Smooth muscle cell of the brain vasculature (primary cell): ENCODE measurements at regions not wholly inside any gene's neighbourhood (a gene's known extent, or its start where the extent isn't known, plus 50 kb on each side); places are given as distances from the start of the nearest gene placed in this dataset.
"Not testable (repeated sequence)": the region's sequence is repeated elsewhere in the genome, so short reads cannot be mapped to it uniquely, and the experiment has no call there.

Experiments used
- DNase-seq: peaks from one replicate; pipeline ENCODE4 v3.0.0-alpha.2; 2012; ENCODE audit warnings: low read depth, low spot score

DNA sequence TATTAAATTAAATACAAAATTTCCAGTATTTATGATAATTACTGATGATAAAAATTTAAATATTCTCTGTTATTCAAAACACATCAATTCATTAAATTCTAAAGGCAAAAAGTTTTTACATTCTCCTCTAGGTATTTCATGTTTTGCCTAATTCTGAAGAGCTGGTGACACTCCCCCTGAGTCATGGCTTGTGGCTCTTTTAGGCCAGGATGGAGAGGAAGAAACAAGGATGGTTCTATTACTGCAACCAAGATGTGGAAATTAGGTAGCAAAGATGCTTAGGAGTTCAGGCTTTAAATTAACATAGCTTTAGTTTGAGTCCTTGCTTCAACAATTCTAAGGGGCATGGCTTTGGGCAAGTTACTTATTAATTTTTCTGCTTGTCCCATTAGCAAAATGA lies 1295.8 kb downstream of the EFNA5 start:
- no peak for DNase-seq

DNA sequence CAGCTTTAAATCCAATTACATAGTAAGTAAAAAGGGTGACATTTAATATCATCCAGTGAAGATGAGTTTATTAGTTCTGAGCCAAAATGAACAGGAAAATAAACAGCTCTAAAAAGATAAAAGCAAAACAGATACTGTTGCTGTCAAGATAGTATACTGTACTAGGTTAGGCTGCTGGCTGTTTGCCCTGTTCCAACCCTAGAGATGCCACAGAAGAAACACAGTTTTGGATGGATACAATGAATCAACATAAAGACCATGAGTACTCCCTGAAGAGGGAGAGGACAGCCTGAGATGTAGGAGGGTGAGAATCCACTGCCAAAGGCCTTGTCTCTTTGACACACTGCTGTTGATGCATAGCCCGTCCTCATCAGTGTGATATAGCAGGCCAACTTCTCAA lies 1302.7 kb downstream of the EFNA5 start:
- DNase-seq = no peak

DNA sequence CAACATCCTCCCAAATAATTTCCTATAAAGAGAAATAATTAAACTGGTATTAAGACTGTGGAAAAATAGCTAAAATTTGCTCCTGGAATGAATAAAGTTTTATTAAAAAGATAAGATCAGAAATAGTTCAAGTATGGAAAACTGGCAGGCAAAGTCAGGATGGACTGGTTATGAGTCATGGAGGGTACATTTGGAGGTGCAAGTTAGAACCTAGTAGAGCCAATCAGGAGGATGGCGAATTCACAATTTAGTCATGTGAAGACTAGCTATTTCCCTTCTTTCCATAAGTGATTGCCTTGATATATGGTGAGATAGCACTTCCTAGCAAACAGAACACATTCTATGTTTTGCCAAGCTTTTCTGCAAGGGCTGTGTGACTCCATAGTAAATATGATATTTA lies 1303.5 kb downstream of the EFNA5 start:
- DNase-seq = no peak

DNA sequence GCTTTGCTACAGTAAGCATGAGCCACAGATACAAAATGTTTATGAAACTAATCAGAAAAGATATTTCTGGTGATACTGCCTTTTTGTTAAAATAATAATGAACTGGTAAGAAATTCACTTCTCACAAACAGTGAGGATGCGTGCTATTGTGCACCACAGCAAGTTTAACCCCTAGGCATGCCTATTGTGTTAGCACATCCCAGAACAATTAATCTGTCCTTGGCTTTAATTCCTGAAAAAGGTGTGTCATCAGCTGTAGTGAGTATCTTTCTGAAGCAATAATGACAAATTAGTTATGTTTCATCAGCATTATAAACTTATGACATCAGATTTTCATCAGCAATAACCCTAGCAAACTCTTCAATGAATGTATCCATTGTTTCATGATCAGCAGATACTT lies 1307.2 kb downstream of the EFNA5 start:
- DNase-seq = no peak

DNA sequence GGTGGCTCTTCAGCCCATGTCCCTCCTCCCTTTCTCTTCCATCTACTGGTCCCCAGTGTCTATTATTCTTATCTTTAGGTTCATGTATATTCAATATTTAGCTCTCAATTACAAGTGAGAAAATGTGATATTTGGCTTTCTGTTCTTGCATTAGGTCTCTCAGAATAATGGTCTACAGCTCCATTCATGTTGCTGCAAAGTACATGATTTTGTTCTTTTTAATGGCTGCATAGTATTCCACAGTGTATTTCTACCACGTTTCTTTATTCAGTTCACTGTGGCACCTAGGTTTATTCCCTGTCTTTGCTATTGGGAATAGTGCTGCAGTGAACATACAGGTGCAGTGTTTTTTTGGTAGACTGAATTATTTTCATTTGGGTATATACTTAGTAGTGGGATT lies 1308.8 kb downstream of the EFNA5 start:
- no peak for DNase-seq

DNA sequence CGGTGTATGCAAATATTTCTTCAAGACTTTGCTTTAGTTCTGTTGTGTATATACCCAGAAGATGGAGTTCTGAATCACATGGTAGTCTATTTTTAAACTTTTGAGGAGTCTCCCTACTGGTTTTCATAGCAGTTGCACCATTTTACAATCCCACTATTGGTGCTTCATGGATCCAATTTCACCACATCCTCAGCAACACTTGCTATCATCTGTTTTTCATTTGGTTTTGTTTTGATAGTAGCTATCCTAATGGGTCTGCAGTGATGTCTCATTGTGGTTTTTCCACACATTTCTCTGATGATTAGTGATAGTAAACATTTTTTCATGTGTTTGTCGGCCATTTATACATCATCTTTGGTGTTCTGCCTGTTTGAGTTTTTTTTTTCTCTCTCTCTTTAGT lies 1339.3 kb downstream of the EFNA5 start:
- peak; percentile 66 for DNase-seq

DNA sequence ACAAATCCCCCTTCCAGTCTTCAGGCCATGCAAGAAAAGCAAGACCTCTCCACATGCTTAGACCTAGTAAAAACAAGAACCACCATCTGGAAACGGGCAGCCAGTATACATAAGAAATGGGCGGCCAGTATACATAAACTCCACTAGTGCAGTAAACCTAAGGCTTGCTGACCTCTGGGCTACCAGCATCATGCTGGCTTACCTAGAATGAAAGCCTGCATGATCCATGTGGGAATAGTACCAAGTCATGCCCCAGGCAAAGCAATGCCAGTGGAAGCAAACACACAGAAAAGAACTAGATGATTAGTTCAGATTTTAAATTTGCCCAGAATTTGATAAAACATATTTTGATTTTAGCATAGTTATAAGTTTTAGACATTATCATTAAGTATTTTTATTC lies 1346.4 kb downstream of the EFNA5 start:
- DNase-seq = no peak

DNA sequence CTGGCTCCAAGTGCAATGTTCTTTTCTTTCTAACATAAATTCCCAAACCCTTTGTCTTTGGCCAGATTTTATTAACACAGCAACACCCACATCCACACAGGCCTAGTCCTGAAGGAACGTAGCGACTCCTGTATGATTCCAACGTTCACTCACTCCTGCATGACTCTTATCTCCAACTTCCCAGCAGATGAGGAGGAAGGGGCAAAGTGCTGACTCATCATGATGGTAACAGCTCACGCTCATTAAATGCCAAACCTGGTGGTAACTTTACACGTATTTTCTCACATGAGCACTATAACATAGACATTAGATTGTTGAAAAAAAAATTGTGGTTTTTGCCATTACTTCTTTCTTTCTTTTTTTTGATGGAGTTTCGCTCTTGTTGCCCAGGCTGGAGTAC lies 1349.5 kb downstream of the EFNA5 start:
- no peak for DNase-seq

DNA sequence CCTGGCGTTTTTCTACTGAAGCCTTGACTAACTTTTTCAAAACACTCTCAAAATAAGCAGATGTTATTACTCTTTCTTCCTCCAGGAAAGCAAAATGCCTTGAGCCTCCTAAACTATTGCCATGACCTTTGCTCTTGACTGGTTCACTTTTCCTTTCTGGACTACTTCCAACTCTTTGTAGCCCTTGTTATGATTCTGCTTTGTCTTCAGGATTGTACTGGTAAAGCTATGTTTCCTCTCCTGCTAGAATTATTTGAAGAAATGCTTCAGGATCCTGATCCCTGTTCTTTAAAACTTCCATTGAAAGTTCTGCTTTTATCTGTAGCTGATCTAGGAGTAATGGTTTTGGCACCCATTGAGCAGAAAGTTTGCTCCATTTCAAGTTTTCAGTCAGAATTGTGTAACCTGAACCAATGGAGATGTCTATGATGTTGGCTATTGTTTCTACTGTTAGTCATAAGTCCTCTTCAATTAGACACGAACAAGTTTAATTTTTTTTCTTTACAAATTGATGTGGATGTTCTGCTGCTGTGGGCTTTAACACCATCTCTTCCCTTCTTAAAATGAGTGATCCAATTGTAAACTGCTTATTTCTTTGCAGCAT lies 1356.4 kb downstream of the EFNA5 start:
- DNase-seq = peak; percentile 46

DNA sequence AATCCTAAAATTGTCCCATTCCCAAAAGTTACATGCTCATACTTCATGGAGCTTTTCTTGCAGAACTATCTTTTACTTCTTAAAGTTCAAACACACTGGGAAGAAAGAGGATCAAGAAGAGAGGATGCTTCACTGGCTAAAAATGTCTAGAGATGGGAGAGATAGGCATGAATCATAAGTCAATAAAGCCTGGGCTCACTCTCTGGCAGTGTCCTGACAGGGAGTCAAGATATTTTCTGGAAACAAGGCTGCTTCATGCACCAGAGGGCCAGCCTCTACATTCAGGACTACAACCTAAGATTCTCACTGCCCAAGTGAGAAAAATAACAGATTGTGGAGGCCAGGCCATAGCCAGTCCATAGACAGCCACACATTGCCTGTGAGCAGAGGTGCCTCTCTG lies 1358.4 kb downstream of the EFNA5 start:
- DNase-seq = no peak

DNA sequence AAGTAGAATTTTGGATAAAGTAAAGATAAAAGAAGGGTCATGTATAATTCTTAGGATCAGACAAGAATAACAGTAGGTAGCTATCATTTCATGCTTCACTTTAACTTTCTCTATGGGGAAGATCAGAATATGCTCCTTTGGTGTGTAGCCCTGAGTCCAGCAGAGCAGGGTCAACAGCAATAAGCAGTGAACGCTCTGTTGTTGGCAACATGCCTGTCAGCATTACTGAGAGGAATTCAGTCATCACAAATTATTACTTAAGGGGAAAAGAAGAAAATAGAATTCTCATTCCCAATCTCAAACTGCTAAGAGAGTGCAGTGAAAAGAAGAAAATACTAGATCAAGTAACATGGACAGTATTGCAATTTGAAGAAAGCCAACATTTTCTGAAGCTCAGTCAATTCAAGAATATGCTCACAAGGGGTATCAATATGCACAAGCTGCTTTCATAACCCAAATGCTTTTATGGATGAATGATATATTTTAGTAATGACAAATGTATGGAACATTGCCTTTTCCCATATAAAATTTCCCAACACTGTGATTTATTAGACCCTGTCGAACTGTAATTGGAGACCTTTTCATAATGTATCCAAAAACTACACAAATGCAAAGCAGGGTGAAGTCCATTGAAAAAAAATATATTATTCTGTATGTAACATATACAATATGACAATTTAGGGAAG lies 1359.4 kb downstream of the EFNA5 start:
- DNase-seq = peak; percentile 49

DNA sequence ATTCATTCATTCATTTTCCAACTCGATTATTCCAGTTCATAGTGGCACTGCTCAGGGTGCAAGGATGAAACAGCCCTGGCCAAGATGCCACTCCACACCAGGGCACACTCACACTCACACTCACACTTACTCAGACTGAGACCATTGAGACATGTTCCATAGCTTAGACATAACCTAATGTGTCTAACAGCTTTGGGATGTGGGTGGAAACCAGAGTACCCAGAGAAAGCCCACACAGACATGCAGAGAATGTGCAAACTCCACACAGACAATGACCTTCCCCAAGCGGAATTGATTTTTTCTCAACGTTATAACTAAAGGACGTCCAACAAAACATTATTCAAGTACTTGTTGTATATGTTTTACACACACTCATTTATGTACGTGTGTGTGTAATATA lies 1363.5 kb downstream of the EFNA5 start:
- DNase-seq = no peak

DNA sequence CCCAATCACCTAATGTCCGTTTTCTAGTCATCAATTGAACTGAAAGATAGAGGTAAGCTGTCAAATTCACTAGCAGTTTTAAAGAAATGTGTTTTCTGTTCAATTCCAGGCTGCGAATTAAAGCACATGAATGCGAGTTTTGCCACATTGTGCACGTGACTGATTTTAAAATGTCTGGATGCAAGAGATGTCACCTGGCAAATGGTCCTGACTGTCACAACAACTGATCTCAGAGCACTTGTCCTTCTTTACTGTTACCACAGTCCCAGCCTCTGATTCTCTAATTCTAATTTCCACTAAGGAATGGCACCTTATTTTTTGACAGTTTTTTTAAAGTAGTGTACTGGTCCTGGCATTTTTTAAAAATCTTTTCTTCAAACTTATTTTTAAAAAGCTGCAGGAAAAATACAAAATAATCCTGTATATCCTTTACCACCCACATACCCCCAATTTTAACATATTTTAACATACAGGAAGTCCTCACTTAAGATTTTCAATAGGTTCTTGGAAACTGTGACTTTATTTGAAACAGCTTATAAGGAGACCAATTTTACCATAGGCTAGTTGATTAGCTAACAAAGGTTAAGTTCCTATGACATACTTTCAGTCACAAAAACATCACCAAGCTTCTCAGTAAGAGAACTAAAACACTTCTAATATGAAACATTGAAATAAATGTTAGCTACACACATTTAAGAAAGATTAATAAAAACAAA lies 1364.3 kb downstream of the EFNA5 start:
- no peak for DNase-seq

DNA sequence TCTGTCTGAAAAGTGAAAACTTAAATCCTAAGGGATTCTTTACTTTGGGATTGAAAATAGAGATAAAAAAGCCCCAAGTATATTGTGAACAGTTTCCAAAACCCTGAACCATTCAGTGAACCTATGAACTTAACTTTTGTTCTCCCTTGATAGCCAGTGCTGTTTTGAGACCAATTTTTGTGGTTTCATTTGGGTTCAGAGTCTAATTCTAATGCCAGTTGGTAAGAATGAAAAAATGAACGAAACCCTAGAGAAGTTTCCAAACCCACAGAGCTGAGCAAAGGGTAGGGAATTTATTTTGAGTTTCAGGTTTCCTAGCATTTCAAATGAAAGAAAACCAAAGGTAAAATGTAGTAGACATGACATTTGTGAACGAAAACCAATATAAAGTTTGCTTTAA lies 1366.8 kb downstream of the EFNA5 start:
- DNase-seq = no peak

DNA sequence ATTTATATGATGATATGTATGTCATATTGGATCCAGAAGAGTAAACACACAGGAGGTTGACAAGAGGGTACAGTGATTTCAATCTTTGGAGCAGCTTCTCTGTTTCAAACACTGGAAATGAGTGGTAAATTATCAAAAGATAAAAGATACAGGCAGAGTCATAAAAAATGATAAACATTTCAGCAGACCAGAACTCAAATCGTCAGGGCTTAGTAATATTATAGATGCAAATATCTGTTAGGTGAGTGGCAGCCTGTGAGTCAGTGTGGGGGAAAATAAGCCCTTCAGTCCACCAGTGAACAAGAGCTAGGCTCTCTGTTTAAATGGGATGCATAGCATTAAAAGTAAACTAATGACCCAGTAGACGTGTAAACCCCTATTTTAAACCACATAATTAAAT lies 1378.1 kb downstream of the EFNA5 start:
- DNase-seq = no peak

DNA sequence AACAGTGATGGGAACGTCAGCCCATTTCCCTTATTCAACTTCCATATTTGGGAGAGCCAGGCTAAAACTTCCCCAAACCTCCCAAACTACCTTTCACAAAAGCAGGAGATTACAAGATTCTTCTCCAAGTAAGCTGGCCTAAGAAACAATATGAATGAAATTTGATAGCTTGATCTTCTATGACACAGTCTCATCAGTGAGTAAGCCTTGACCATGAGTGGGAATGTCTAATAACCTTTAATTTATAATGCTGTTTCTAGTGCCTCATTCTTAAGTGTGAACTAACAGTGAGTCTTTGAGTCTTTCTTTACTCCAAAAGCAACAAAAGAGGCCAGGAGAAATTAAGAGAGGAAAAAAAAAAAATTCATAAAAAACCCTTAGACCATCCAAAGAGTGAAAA lies 1379.9 kb downstream of the EFNA5 start:
- no peak for DNase-seq

DNA sequence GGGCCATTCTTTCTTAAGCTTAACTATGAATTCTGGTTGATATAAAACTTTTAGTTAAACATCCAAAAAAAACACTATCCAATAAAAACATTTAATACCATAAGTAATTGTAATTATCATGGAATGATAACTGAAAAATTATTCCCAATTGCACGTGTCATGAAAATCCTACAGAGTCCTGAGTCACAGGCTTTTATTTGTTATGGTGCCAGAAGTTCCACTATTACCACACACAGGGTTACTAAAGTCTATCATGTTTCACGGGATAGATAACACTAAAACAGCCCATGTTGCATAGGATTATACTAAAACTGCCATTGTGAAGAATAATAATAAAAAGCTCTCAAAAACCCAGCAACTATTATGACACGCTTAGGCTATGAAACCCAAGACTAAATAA lies 1381.8 kb downstream of the EFNA5 start:
- no peak for DNase-seq

DNA sequence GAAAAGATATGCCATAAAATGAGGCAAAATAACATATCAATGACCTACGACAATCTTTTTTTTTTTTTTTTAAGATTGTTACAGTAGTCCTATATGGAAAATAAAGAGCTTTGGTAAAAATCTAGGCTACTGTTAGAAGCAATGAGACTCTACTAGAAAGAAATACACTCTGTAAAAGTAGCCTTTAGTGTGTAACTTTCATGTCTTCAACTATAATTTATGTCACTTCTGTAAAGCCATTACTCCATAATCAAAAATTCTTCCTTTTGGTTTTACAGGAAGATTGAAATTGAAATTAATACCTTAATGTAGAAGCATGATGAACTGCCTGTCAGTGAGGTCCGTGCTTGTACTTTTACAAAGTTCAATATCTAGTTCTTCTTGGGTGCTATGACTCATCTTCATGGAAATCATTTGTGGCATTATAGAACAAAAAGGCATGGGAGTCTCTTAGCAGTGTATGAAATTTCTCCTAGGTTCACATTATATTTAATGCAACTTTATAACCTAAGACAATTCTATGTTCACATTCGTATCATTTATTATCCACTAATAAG lies 1393.1 kb downstream of the EFNA5 start:
- no peak for DNase-seq

DNA sequence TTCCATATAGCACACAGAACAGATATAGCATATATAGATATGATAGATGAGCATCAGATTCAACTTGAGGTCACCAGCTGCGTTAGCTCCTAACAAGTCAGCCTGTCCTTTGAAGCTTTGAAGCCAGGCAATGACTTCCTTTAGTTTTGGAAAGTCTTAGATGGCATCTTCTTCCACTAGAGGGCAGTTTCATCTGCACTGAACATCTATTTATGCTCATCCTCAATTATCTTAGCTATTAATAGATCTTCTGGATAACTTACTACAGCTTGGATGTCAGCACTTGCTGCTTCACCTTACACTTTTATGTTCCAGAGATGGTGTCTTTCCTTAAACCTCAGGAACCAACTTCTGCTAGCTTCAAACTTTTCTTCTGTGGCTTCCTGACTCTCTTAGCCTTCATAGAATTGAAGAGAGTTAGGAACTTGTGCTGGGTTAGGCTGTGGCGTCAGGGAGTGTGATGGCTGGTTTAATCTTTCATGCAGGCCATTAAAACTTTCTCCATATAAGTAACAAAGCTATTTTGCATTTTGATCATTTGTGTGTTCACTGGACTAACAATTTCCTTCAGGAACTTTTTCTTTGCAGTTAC lies 1401.4 kb downstream of the EFNA5 start:
- DNase-seq = no peak

DNA sequence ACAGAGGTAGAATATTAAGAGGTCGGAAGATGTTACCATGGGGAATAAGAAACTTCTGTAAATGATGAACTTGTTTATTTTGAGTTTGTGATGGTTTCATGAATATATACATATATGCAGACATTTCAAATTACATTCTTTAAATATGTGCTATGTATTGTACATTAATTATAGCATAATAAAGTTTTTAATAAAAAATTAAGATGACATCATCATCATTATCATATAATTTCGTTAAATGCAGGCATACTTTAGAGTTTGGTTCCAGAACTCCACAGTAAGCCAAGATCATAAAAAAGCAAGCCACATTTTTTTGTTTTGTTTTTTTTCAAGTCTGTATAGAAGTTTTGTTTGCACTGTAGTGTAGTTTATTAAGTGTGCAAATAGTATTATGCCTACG lies 1403.5 kb downstream of the EFNA5 start:
- DNase-seq = no peak

DNA sequence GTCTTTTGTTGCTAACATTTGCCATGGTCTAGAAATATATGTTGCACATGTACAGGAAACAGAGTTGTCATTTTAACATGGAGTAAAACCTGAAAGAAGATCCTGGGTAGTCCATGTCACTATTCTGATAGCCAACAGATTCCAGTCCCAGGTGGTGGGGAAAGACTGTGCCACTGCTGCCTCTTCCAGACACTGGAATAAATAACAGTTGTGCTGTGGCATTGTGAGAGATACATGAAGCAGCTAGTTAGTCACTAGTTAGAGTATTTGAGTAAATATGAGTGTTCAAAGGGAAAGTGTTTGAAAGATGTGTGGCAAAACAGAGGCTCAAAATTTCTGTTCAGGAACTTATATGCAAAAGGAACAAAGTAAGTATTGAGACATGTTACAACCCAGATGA lies 1408.3 kb downstream of the EFNA5 start:
- DNase-seq = no peak

DNA sequence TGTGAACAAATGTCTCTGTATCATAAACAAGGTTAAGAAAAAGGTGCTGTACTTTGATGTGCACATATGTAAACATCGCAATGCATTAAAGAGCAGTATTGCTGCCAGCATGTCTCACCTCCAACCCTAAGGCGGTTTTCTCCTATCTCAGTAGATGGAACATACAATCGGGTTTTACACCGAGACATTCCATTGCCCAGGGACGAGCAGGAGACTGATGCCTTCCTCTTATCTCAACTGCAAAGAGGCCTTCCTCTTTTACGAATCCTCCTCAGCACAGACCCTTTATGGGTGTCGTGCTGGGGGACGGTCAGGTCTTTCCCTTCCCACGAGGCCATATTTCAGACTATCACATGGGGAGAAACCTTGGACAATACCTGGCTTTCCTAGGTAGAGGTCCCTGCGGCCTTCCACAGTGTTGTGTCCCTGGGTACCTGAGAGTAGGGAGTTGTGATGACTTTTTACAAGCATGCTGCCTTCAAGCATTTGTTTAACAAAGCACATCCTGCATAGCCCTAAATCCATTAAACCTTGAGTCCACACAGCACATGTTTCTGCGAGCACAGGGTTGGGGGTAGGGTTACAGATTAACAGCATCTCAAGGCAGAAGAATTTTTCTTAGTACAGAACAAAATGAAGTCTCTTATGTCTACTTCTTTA lies 1411.2 kb downstream of the EFNA5 start:
- not testable (repeated sequence) for DNase-seq
